GM12892 (cell line): ENCODE measurements at regions not wholly inside any gene's neighbourhood (a gene's known extent, or its start where the extent isn't known, plus 50 kb on each side); places are given as distances from the start of the nearest gene placed in this dataset.

Source experiments
- POLR2A ChIP-seq: IDR thresholded peaks from 2 replicates; pipeline ENCODE4 v1.6.1; 2011; ENCODE audit warnings: low read depth, low read length, control low read depth
- POLR2AphosphoS5 ChIP-seq: IDR thresholded peaks from 2 replicates; pipeline ENCODE4 v1.6.1; 2011; ENCODE audit warnings: low read depth, low read length, control low read depth

- TF ChIP-seq POLR2A (no peak), POLR2AphosphoS5 (no peak)
Measured at GRCh38 chr12:60096727-60097126, 500.9 kb downstream of the SLC16A7 start.
